NCI-H2107 (cell line): ENCODE measurements at regions not wholly inside any gene's neighbourhood (a gene's known extent, or its start where the extent isn't known, plus 50 kb on each side); places are given as distances from the start of the nearest gene placed in this dataset.
"Not testable (repeated sequence)": the region's sequence is repeated elsewhere in the genome, so short reads cannot be mapped to it uniquely, and the experiment has no call there.

Experiments
- DNase-seq: peaks from one replicate; lab custom pipeline; 2025; lab: John Stamatoyannopoulos, UW

DNA sequence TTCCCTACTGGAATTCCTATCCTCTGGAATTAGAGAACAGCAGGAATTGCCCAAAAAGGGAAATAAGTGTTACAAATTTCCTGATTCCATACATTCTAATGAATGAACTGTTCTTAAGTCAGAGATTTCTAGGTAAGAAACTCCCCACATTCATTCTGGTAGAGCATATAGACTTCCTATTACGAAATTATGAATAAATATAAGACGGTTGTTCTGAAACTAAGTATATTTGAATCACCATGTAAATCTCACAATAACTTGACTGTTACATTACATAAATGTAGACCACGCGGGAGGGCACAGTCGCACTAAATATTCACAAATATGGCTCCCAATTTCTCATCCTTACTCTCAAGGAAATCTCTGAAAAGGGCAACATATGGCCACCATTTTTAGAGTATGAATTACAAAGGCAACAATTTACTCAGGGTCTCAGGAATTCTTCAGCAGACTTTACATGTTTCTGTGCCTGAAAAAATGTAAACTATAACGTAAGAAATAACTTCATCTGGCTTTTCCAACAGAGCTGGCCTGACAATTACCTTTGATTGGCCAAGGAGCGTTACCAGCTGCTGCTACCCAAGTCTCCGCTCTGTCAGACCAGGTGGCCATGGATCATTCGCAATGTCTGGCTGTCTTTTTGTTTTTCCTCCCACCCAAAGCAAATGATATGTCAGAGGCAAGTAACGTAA, 115.8 kb downstream of the MPP7 start:
- no peak for DNase-seq

DNA sequence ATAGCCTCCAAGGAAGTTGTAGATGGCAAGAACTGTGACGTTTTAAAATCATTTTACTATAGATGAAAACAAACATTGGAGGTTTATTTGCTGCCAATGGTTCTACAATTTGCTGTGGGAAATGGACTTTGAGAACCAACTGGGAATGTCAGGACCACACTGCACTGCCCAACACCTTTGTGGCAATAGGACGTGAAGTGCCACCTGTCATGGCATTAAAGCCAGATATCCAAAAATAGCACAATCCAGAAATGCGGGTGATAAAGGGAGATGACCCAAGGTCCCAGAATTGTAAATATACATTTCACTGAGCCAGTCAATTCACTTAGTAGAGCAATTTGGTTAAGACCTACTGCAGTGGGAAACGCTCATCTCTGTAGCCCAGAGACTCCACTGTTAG, 116.4 kb downstream of the MPP7 start:
- no peak for DNase-seq

DNA sequence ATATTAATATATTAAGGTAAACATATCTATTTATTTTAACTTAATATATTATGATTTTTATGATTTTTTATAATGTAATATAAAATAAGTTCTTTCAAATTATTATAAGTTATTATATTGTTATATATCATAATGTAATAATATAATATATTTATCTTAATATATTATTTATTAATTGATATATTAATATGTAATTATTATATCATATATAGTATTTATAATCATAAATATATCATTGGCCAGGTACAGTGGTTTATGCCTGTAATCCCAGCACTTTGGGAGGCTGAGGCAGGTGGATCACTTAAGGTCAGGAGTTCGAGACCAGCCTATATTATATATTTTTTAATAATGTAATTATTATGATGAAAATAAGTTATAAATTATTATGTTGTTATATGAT, 118.1 kb downstream of the MPP7 start:
- DNase-seq, result no peak

DNA sequence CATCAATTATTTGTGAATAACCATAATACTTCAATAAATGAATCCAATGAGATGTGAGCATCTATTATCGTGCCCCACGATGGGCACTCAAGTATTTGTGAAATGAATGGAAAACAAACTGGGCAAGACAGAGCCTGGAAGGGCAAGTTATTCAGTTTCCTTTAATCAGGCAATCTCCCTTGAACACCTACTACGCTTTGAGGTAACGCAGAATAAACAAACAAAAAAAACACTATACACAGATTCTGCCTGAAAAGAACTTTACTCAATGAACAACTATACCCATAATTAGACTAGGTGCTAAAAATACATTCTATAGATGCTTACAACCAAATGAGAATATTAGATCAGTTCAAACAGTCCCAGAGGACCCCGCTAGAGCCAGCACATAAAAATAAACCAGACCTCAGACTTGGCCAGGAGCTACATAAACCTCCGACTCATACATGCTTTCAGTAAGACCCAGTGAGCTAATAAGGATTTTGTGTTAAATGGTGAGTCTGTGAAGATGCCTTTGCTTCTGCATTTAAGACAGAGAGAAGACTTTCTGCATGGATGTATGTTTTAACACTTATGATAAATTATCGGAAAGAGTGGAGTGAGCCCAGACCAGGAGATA, 121.3 kb downstream of the MPP7 start:
- no peak for DNase-seq

DNA sequence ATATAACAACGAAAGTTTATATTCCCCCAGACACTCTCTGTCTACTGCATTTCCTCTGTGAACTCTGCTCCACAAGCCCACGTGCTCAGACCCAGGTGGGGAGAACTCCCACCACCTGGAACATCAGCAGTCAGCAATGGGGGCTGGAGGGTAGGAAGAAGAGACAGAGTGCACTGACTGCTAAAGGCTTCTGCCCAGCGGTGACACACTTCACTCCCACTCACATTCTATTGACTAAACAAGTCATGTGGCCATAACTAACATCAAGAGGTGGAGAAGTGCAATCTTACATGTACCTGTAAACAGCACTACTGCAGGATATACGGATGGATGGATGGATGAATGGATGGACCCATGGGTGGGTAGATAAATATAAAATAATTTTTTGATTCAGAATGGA, 122.2 kb downstream of the MPP7 start:
- no peak for DNase-seq

DNA sequence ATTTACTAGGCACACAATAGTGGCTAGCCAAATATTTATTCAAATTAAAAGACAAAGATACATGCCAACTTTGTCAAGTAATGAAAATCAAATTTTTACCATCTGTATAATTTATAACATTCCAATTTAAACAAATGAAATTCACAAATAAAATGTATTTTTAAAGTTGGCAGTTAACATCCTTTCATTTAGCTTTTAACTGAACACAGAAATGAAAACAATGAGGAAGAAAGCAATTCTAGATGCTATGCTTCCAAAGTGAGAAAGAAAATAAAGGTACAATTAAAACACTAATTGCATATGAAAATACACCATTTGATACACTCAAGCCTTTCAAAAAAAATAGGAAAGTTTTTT, 123.1 kb downstream of the MPP7 start:
- no peak for DNase-seq

DNA sequence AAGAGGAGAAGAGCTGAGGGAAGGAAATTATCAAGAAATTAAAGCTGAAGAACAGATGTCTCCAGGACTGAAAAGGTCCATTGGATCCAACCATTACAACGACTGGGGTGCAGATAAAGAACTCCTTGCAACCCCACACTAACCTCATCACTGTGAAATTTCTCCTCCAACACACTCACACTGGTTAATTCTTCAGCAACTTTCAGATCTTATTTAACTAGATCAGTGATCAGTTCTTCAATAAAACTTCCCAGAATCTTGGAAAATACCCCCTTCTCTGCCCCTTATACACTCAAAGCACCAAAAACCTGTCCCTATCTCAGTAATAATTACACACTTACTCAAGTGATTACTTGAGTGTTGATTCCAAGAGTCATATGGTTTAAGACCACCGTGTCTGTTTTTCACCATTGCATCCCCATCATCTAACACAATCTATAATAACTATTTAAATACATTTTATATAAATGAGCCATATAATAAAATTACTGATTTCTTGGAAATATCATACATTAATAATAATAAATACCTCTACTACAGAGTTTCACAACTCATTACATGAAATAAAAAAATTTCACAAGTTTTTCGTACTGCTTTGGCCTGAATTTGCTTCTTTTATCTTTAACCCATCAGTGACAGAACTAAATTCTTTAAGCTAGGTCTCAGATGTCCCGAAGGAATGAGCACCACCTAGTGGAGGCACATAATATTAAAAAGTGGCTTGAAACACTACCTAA, 123.7 kb downstream of the MPP7 start:
- DNase-seq, result no peak

DNA sequence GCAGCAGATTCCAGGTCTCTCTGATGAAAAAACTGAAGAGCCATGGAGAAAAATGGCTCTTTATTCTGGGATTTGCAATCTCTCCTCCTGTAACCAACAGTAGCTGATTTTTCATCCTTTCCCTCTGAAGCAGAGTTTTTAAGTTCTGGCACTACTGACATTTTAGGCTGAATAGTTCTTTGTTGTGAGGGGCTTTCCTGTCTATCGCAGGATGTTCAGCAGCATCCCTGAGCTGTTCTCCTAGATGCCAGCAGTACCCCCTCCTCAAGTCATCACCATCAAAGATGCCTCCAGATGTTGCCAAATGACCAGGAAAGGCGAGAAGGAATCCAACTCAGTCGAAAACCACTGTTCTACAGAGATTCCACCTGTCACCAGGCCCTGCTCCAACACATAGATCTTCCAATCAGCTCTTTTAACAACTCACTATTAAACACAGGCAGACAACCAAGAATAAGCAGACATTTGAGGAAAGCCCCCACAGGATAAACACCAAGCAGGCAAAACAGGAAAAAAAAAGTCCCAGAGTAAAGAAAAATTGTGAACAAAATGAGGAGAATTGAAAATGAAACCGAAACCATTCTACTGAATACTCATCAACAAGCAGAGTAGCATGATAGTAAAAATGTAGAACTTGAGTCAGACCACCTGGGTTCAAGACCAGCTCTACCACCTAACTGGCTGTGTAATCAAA, 124.8 kb downstream of the MPP7 start:
- no peak for DNase-seq

DNA sequence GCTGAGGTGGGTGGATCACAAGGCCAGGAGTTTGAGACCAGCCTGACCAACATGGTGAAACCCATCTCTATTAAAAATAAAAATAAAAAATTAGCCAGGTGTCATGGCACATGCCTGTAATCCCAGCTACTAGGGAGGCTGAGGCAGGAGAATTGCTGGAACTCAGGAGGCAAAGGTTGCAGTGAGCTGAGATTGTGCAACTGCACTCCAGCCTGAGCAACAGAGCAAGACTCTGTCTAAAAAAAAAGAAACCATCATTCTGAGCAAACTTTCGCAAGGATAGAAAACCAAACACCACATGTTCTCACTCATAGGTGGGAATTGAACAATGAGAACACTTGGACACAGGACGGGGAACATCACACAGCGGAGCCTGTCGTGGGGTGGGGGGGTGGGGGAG, 126.4 kb downstream of the MPP7 start:
- DNase-seq, result not testable (repeated sequence)

DNA sequence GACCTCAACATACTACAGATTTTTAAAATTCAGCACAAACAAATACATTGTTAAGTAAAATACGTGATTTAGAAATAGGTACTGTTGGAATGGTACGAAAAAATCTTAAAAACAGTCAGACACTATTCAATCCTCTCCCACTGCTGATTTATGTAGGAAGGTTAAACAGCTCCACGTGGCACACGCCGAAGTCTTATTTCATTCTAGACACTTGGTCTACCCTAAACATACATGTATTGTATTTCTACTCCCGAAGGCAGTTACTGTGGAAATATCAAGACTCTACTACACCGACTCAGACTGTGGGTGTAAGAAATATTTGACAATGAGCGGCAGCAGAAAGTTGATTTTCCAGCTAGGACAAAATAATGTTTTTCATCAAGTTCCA, 130.6 kb downstream of the MPP7 start:
- DNase-seq, result no peak

DNA sequence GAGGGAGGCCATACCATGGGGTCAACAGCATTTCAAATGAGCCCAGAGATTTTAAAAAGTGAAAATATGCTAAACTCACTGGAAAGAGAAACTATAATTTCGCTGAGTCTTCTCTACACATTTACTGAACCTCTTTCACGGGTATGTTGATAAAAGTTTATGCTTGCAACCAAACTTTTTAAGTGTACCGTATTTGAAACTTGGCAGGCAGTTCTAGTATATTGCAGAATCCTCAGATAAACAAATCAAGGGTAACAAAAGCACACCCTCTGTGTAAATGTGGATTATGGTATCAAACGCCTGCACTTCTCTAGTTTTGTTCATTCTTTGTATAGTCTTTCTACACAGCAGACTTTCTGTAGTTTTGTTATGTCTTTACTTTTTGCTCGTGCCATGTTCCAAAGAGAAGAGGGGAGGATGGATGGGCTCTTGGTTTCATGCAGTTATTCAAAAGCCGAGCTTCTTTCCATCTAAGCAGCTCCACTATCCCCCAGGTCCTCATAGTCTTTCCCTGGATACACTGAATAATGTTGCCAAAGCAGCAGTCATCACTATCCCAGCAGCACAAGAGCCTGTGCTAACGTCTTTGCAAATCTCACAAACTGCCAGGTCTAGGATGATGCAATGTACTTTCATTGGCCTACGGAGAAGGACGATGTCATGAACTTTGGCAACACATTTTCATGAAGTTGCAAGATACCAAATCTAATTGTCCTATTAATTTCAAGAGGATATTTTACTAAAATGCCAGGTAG, 131.2 kb downstream of the MPP7 start:
- DNase-seq, result no peak

DNA sequence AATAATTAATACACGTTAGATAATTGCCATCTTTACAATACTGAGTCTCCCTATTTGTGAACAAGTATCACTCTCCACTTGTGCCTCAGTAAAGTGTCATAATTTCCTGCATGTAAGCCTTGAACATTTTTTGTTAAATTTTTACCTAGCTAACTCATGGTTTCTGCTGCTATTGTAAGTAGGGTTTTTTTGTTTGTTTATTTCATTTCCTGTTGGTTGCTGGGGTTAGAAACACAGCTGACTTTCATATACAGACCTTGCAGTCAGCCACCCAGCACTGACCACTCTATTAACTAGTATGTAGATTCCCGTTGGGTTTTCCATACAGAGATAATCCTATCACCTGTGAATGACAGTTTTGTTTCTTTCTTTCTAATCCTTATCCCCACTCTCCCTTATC, 133.3 kb downstream of the MPP7 start:
- DNase-seq, result no peak

DNA sequence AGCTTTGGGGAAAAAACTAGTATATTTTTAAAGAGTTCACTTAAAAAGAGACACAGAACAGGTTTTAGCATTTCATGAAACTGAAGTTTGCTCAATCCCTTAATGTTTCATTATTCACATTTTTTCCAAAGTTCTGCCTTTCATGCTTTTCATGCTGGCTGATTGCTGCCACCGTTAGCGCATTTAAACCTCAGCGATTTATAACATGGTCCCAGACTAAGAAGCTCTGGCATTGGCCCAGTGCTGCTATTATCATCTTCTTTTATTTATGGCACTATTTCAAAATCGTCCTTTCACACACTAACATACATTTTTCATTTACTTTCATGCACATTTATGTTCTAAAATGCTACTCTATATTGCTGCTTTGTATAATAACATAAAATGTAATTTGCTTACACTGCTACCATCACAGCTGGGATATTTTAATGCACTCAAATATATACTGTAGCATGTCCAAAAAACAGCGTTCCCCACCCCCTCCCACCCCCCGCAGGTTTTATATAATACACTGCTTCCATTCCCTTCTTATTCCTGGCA, 141.9 kb downstream of the MPP7 start:
- no peak for DNase-seq

DNA sequence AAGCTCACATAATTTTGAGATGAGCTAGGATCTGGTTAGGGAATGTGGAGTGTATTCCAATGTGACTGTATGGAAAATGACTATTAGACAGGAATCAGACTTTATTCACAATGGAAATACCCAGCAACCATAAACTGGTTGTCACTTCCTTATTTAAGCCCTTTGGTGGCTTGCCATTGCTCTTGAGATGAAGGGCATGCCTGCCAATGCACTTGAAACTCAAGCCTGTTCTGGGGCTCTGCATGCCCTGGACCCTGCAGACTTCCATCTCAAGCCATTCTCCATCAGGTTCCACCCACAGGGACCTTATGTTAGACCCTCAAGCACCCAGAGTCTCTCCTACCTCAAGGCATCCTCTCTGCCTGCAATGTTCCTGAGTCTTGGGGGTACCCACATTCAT, 145.5 kb downstream of the MPP7 start:
- no peak for DNase-seq

DNA sequence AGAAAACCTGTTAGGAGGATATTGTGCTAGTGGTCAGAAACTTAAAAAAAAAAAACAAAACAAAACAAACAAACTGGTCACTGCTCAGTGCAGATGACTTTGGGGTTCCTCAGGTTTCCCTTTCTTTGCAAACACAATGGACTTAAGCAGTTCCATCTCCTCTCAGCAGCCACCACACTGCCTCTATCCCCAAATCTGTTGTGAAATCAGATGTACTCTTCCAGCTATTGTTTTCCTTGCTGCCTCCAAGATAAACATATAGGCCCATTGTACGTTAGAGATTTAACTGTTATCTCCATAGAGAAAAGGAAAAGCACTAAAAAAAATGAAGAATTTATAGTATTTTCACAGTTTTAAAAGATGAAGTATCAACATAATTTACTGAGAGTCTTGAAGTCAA, 147.1 kb downstream of the MPP7 start:
- DNase-seq, result no peak

DNA sequence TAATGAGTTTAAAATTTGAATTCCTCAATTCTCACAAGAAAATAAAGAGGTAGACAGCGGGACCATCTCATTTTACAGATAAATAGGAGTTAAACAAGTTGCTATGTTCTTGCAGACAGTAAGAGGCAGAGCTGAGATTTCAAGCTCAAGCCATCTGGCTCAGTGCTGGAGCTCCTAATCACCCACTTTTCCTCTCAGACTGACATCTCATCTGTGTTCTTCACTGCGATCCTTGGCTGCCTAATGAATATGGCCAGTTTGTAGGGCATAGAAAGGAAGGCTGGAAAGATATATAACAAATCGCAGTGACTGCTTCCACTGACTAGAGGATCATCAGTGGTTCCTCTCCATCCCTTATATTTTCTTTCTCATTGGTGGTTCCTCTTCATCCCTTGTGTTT, 151.2 kb downstream of the MPP7 start:
- no peak for DNase-seq

DNA sequence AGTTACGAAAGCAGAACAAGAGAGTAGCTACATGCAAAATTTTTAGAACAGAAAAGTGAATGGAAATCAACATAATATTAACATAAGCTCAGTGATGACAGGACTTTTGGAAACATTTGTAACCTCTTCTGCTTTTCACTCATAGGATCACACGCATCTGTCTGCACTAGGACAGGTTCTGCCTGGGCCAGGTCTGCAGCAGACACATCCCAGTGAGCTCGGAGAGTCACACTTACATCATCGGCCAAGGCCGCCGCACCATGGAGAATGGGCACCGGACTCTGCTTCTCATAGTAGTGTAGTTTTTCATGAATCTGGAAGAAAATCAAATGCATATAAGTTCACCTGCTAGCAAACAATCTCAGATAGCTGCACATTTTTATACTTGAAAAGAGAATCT, 150.9 kb upstream of the ODAD2 start:
- DNase-seq, result no peak

DNA sequence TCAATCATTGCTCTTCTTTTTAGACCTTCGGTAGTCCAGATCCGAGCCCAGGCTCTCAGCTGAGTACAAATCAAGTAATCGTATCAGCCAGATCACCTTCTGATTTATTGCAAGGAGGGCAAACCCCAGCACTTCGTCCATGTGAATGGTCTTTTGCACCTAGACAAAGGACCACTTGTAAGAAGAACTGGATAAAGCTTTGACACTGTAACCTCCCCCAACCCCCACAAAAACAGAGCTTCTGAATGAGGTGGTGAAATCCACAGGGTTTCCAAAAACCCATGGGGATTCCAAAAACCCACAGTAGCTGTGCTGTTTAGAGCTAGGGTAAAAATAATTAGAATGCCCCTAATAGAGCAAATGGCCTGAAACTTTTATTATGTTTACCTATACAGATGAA, 148.8 kb upstream of the ODAD2 start:
- DNase-seq, result no peak

DNA sequence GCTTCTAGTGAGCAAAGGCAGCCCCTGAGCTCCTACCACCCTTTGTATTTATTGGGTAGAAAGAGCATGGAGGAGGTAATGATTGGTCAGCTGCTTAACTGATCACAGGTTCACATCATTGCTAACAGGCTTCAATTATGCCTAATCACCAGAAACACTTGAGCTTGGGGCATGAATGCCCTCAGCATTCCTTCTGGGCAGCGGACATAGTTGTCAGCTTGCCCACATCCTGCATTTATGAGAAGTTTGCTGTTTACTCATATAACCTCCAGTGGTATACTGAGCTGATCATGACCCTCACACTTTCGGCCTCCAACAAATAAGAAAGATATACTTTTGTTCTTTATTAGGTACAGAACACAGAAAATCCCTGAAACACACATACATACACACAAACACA, 140.3 kb upstream of the ODAD2 start:
- no peak for DNase-seq

DNA sequence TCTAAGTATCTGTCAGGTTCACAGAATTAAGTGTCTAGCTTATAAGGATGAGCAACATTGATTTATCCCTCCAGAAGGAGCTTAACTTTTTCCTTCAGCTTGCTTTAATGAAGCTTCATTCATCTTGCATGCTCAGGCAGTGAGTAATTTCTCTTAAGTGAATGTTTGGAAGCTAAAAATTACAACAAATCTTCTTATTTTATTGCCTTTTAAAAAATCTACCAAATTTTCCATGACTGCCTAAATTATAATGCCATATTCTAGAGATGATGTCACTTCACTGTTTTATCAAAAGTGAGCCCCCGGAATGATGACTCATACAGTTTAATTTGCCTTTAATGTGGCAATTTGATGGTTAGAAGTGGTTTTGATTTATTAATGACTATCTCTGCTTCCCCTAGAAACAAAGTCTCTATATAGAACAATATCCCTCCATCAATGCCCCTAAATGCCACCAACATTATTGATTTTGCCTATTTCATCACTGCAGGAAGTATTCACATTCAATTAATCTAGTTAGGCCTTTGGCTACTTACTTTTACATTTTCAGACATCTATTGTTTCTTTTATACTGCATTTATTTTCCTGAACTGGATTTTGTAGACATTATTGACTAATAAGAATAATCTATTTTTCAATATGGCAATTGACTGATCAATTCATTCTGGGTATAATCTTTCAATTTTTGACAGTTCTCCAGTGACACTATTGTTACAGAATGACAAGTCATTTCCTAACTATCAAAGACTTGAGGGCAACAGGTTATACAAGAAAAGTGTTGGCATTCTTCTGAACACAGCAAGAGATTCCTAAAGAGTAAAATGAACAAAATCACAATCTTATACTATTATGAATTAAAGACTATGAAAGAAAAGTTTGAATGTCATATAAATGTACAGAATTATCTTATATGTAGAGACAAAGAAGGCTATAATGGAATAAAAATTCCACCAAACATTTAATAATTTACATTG, 139.3 kb upstream of the ODAD2 start:
- DNase-seq, result no peak

DNA sequence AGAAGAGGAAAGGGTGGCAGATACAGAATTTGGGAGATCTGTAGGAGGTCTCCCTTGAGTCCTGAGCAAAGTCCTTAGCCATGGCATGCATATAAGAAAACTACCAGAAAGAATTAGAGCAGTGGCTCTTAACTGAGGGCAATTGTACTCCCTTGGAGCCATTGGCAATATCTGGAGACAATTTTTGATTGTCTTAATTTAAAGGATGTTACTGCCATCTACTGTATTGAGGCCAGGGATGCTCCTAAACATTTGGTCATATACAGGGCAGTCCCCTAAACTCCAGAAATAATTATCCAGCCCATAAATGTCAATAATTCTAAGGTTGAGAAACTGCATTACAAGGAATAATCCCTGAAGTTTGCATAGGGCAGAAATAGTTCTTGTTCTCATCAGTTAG, 136.4 kb upstream of the ODAD2 start:
- no peak for DNase-seq
